K562 (cell line): ENCODE measurements at regions not wholly inside any gene's neighbourhood (a gene's known extent, or its start where the extent isn't known, plus 50 kb on each side); places are given as distances from the start of the nearest gene placed in this dataset.

Experiments used
- DMBX1 ChIP-seq: fragments of 250-450 bp; sonication (Bioruptor Pico); IDR thresholded peaks from 2 replicates; pipeline ENCODE4 v1.8.0; 2022; ENCODE audit warnings: inconsistent platforms, mild to moderate bottlenecking, moderate library complexity, borderline replicate concordance
- ETV6 ChIP-seq, 3 experiments: fragments of 150-350 bp in 1 of 3; sonication (generic) in 1 of 3; formaldehyde crosslinking in 1 of 3; IDR thresholded peaks; 2 replicates each; pipeline versions ENCODE4 v1.6.1 to v1.8.0; 2014 to 2022; ENCODE audit warnings: borderline replicate concordance in 2 of 3, low read depth in 2 of 3, antibody characterized with exemption in 1 of 3, low read length in 1 of 3, mild to moderate bottlenecking in 1 of 3, missing genetic modification reagents in 1 of 3
- HNRNPL ChIP-seq: fragments of 200-400 bp; formaldehyde crosslinking; IDR thresholded peaks from 2 replicates; pipeline ENCODE4 v1.6.1; 2017; ENCODE audit warnings: low read depth, mild to moderate bottlenecking, low read length
- MCM7 ChIP-seq, 2 experiments: fragments of 450-650 bp; IDR thresholded peaks; 2 replicates each; pipeline ENCODE4 v1.6.1; 2016 to 2018
- PHB ChIP-seq: fragments of 250-450 bp; sonication (Bioruptor Pico); IDR thresholded peaks from 2 replicates; pipeline ENCODE4 v1.5.0; 2021
- PHF8 ChIP-seq: fragments of 200-600 bp; sonication (generic); IDR thresholded peaks from 2 replicates; pipeline ENCODE4 v1.6.1; 2012; ENCODE audit warnings: mixed run types, mild to moderate bottlenecking, inconsistent platforms, low read length, moderate library complexity, borderline replicate concordance
- POLR2H ChIP-seq: IDR thresholded peaks from 2 replicates; pipeline ENCODE4 v1.6.1; 2016; ENCODE audit warnings: missing genetic modification characterization, low read depth, mild to moderate bottlenecking, control low read depth, missing compliant biosample characterization, moderate library complexity
- RFX7 ChIP-seq: fragments of 250-450 bp; sonication (Bioruptor Pico); IDR thresholded peaks from 2 replicates; pipeline ENCODE4 v1.5.1; 2021; ENCODE audit warnings: mild to moderate bottlenecking
- STAT5A ChIP-seq: IDR thresholded peaks from 2 replicates; pipeline ENCODE4 v1.6.1; 2012; ENCODE audit warnings: low read length, inconsistent platforms, borderline replicate concordance
- TFAM ChIP-seq: fragments of 250-450 bp; sonication (Bioruptor Pico); conservative IDR thresholded peaks from 2 replicates; pipeline ENCODE4 v1.5.0; 2021; ENCODE audit warnings: mild to moderate bottlenecking, moderate library complexity
- XRCC4 ChIP-seq: IDR thresholded peaks from one replicate; pipeline ENCODE4 v1.6.1; 2011; ENCODE audit not compliant: insufficient read depth, insufficient read length; ENCODE audit errors: extremely low read depth
- ZNF143 ChIP-seq: sonication (generic); formaldehyde crosslinking; IDR thresholded peaks from 2 replicates; pipeline ENCODE4 v1.9.0; 2022; ENCODE audit warnings: mild to moderate bottlenecking, missing genetic modification reagents
- ZNF318 ChIP-seq, 2 experiments: fragments of 450-650 bp; IDR thresholded peaks; 2 replicates each; pipeline ENCODE4 v1.6.1; 2016; ENCODE audit warnings: mild to moderate bottlenecking in 2 of 2, borderline replicate concordance in 1 of 2, low read depth in 1 of 2, moderate library complexity in 1 of 2
- TF ChIP-seq, protein P1 (sequence below): fragments of 450-650 bp; formaldehyde crosslinking; IDR thresholded peaks from 2 replicates; pipeline ENCODE4 v1.4.0; 2020; ENCODE audit warnings: mild to moderate bottlenecking, mixed read lengths
- TF ChIP-seq, protein P2 (sequence below): fragments of 450-650 bp; conservative IDR thresholded peaks from 2 replicates; pipeline ENCODE4 v1.6.1; 2016; ENCODE audit warnings: missing genetic modification characterization, low read depth, mild to moderate bottlenecking, missing compliant biosample characterization, moderate library complexity

DNA sequence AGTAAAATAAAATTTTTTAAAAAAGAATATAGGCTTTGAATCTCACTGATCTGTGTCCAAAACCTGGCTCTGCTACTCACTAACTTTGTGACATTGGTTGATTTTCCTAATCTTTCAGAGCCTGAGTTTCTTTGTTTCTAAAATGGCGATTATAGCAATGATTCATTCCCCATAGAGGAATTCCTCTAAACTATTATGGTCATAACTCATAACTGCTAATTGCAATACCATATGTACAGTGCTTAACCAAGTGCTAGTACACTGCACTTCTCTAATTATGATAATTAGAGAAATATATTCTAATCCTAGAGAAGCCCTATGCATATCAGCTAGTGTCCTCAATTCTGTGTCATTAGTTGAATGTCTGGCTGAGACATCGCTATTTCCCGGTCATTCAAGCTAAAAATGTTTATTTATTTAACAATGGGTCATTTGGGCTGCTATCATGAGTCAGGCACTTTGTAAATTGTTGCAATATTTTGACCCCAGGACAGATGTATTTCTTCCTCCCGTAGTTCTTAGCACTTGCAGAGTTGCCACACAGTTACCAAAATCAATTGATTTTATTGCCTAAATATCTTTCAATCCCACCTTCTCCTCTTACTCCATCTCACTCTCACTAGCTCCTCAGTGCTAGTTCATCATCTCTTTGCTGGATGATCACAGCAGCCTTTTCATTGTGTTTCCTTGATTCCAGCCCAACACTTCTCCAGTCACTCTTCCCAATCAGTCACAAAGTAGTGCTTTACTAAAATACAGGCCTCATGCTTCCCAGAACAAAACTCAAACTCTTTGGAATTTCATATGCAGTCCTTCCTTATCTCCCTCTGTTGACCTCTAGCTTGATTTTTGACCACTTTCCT, 200.9 kb upstream of the PAPPA start (continued):
- no peak for TF ChIP-seq ZNF318 (IDR thresholded peaks at IDR 0.05; ENCODE audit: borderline replicate concordance in 1 of 2, low read depth in 1 of 2)
- TF ChIP-seq STAT5A, result no peak
- TF ChIP-seq MCM7 (IDR thresholded peaks at IDR 0.05), result no peak
- TF ChIP-seq RFX7 (CRISPR knock-in tag), result no peak
- no peak for TF ChIP-seq HNRNPL
- no peak for TF ChIP-seq PHB (CRISPR knock-in tag)
- no peak for TF ChIP-seq PHF8
- TF ChIP-seq, protein P1, sequence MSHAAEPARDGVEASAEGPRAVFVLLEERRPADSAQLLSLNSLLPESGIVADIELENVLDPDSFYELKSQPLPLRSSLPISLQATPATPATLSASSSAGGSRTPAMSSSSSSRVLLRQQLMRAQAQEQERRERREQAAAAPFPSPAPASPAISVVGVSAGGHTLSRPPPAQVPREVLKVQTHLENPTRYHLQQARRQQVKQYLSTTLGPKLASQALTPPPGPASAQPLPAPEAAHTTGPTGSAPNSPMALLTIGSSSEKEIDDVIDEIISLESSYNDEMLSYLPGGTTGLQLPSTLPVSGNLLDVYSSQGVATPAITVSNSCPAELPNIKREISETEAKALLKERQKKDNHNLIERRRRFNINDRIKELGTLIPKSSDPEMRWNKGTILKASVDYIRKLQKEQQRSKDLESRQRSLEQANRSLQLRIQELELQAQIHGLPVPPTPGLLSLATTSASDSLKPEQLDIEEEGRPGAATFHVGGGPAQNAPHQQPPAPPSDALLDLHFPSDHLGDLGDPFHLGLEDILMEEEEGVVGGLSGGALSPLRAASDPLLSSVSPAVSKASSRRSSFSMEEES (CRISPR knock-in tag), result no peak
- no peak for TF ChIP-seq POLR2H
- no peak for TF ChIP-seq XRCC4
- no peak for TF ChIP-seq DMBX1 (CRISPR knock-in tag)
- TF ChIP-seq, protein P2, sequence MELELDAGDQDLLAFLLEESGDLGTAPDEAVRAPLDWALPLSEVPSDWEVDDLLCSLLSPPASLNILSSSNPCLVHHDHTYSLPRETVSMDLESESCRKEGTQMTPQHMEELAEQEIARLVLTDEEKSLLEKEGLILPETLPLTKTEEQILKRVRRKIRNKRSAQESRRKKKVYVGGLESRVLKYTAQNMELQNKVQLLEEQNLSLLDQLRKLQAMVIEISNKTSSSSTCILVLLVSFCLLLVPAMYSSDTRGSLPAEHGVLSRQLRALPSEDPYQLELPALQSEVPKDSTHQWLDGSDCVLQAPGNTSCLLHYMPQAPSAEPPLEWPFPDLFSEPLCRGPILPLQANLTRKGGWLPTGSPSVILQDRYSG (tag), result no peak
- no peak for TF ChIP-seq ZNF143 (CRISPR knock-in tag)
- no peak for TF ChIP-seq TFAM (CRISPR knock-in tag)
- no peak for TF ChIP-seq ETV6 (IDR thresholded peaks at IDR 0.05; ENCODE audit: borderline replicate concordance in 1 of 2, low read depth in 2 of 2, low read length in 1 of 2)
- TF ChIP-seq ETV6 (CRISPR knock-in tag; IDR thresholded peaks at IDR 0.05; ENCODE audit: borderline replicate concordance), result no peak
